ENCODE measurements at regions not wholly inside any gene's neighbourhood (a gene's known extent, or its start where the extent isn't known, plus 50 kb on each side); places are given as distances from the start of the nearest gene placed in this dataset.
"Not testable (repeated sequence)": the region's sequence is repeated elsewhere in the genome, so short reads cannot be mapped to it uniquely, and the experiment has no call there.

- H3K4me3 ChIP-seq (ENCODE audit: low read depth, low read length) = no peak overlapping the region
- DNase-seq (ENCODE audit: low read depth) = no peak
- TF ChIP-seq MAX (IDR thresholded peaks at IDR 0.05; ENCODE audit: low read depth, low read length) = no peak
- TF ChIP-seq MYC (IDR thresholded peaks at IDR 0.05; ENCODE audit: low read depth, low read length) = no peak
- TF ChIP-seq CTCF (IDR thresholded peaks at IDR 0.05; ENCODE audit: low read depth, low read length) = no peak
- no peak for TF ChIP-seq POLR2A (IDR thresholded peaks at IDR 0.05; ENCODE audit: extremely low read depth, insufficient read length)
Observed at GRCh38 chr16:35795361-35796029, 2336.1 kb downstream of the TP53TG3F start.

GRCh38 chr16:35797811-35798210 is 2338.4 kb downstream of the TP53TG3F start:
- no peak overlapping the region for H3K4me3 ChIP-seq (ENCODE audit: low read depth, low read length)
- TF ChIP-seq POLR2A (IDR thresholded peaks at IDR 0.05; ENCODE audit: extremely low read depth, insufficient read length) = no peak
- TF ChIP-seq CTCF (IDR thresholded peaks at IDR 0.05; ENCODE audit: low read depth, low read length) = no peak
- no peak for TF ChIP-seq MAX (IDR thresholded peaks at IDR 0.05; ENCODE audit: low read depth, low read length)
- no peak for DNase-seq (ENCODE audit: low read depth)

- TF ChIP-seq MAX (IDR thresholded peaks at IDR 0.05; ENCODE audit: low read depth, low read length) (no peak), MYC (IDR thresholded peaks at IDR 0.05; ENCODE audit: low read depth, low read length) (no peak), CTCF (IDR thresholded peaks at IDR 0.05; ENCODE audit: low read depth, low read length) (no peak), POLR2A (IDR thresholded peaks at IDR 0.05; ENCODE audit: extremely low read depth, insufficient read length) (no peak)
- DNase-seq (ENCODE audit: low read depth) = no peak
- no peak overlapping the region for H3K4me3 ChIP-seq (ENCODE audit: low read depth, low read length)
Observed at GRCh38 chr16:35798885-35799426, 2339.5 kb downstream of the TP53TG3F start.

- DNase-seq (ENCODE audit: low read depth); H3K4me3 ChIP-seq (ENCODE audit: low read depth, low read length): not testable (repeated sequence)
Observed at GRCh38 chr16:35804465-35804864, 2345.1 kb downstream of the TP53TG3F start.

GRCh38 chr16:35823342-35823741 is 2363.9 kb downstream of the TP53TG3F start:
- H3K4me3 ChIP-seq (ENCODE audit: low read depth, low read length) = no peak overlapping the region
- DNase-seq (ENCODE audit: low read depth) = no peak
- TF ChIP-seq CTCF (IDR thresholded peaks at IDR 0.05; ENCODE audit: low read depth, low read length) = no peak
- TF ChIP-seq POLR2A (IDR thresholded peaks at IDR 0.05; ENCODE audit: extremely low read depth, insufficient read length) = no peak
- no peak for TF ChIP-seq MYC (IDR thresholded peaks at IDR 0.05; ENCODE audit: low read depth, low read length)

GRCh38 chr16:35841632-35842031 is 2382.2 kb downstream of the TP53TG3F start:
- TF ChIP-seq POLR2A (IDR thresholded peaks at IDR 0.05; ENCODE audit: extremely low read depth, insufficient read length) (no peak), MYC (IDR thresholded peaks at IDR 0.05; ENCODE audit: low read depth, low read length) (no peak), MAX (IDR thresholded peaks at IDR 0.05; ENCODE audit: low read depth, low read length) (no peak), CTCF (IDR thresholded peaks at IDR 0.05; ENCODE audit: low read depth, low read length) (no peak)
- no peak for DNase-seq (ENCODE audit: low read depth)
- no peak overlapping the region for H3K4me3 ChIP-seq (ENCODE audit: low read depth, low read length)

Data from NB4 (cell line).